GM12891 (cell line): ENCODE measurements at regions not wholly inside any gene's neighbourhood (a gene's known extent, or its start where the extent isn't known, plus 50 kb on each side); places are given as distances from the start of the nearest gene placed in this dataset.

ENCODE experiments used
- PAX5 ChIP-seq: IDR thresholded peaks from 2 replicates; pipeline ENCODE4 v1.6.1; 2011; ENCODE audit warnings: low read length, moderate library complexity, mild to moderate bottlenecking; ENCODE audit not compliant: insufficient read depth, severe bottlenecking
- POLR2A ChIP-seq: IDR thresholded peaks from 2 replicates; pipeline ENCODE4 v1.6.1; 2011; ENCODE audit warnings: low read depth, low read length, control low read depth
- POLR2AphosphoS5 ChIP-seq: IDR thresholded peaks from 2 replicates; pipeline ENCODE4 v1.6.1; 2011; ENCODE audit warnings: low read depth, low read length, control low read depth
- POU2F2 ChIP-seq: IDR thresholded peaks from 2 replicates; pipeline ENCODE4 v1.6.1; 2011; ENCODE audit warnings: low read depth, mild to moderate bottlenecking, control low read depth, low read length, moderate library complexity
- SPI1 ChIP-seq: IDR thresholded peaks from 2 replicates; pipeline ENCODE4 v1.6.1; 2011; ENCODE audit warnings: low read depth, low read length, control low read depth
- TAF1 ChIP-seq: IDR thresholded peaks from 2 replicates; pipeline ENCODE4 v1.6.1; 2011; ENCODE audit warnings: low read depth, low read length, control low read depth

GRCh38 chr1:173393659-173394000 lies 83.5 kb upstream of the PRDX6 start:
- no peak for TF ChIP-seq POLR2A
- no peak for TF ChIP-seq TAF1
- no peak for TF ChIP-seq POLR2AphosphoS5
- no peak for TF ChIP-seq POU2F2
- no peak for TF ChIP-seq SPI1
- TF ChIP-seq PAX5 = no peak
